Adrenal gland (tissue), 9 donors: ENCODE measurements at regions not wholly inside any gene's neighbourhood (a gene's known extent, or its start where the extent isn't known, plus 50 kb on each side); places are given as distances from the start of the nearest gene placed in this dataset.
A peak's percentile ranks its signal among the peaks of the same experiment; 100 is the strongest.

ENCODE experiments used
- DNase-seq, 7 donors: peaks; one replicate each; pipeline ENCODE4 v3.0.0-alpha.2; 2019 to 2020
- H3K27ac ChIP-seq, 5 donors: fragments of 200-600 bp; sonication (generic) in 4 of 5; 1 replicate in 3 of 5; 2 replicates in 2 of 5; pipeline versions ENCODE4 v1.5.1 to v1.8.0; 2016 to 2020; ENCODE audit warnings: mild to moderate bottlenecking in 1 of 5
- H3K27me3 ChIP-seq: fragments of 200-600 bp; 2 replicates; pipeline ENCODE4 v1.8.0; 2021
- H3K36me3 ChIP-seq, 2 donors: fragments of 200-600 bp; replicated peaks in 1 of 2; 1 replicate in 1 of 2; 2 replicates in 1 of 2; pipeline versions ENCODE4 v1.5.1 to v1.8.0; 2018 to 2022
- H3K4me1 ChIP-seq, 2 donors: fragments of 200-600 bp; replicated peaks in 1 of 2; 1 replicate in 1 of 2; 2 replicates in 1 of 2; pipeline versions ENCODE4 v1.5.1 to v1.8.0; 2018 to 2021
- H3K4me3 ChIP-seq, 4 donors: fragments of 200-600 bp; sonication (generic) in 3 of 4; one replicate each; pipeline ENCODE4 v1.5.1; 2016 to 2018
- H3K9me3 ChIP-seq, 3 donors: fragments of 200-600 bp; sonication (generic) in 1 of 3; replicated peaks in 1 of 3; 1 replicate in 2 of 3; 2 replicates in 1 of 3; pipeline versions ENCODE4 v1.5.1 to v1.8.0; 2016 to 2021
- CTCF ChIP-seq, 6 experiments: fragments of 450-650 bp in 4 of 6; fragments of 200-600 bp in 2 of 6; sonication (generic) in 1 of 6; IDR thresholded peaks; 1 replicate in 5 of 6; 2 replicates in 1 of 6; pipeline versions ENCODE4 v1.5.1 to v1.8.0; 2016 to 2021; ENCODE audit warnings: antibody characterized with exemption in 6 of 6, mild to moderate bottlenecking in 2 of 6, moderate library complexity in 1 of 6
- POLR2A ChIP-seq, 2 donors: fragments of 450-650 bp; IDR thresholded peaks; one replicate each; pipeline ENCODE4 v1.6.1; 2017; ENCODE audit warnings: antibody characterized with exemption in 2 of 2, mild to moderate bottlenecking in 2 of 2, moderate library complexity in 1 of 2
- WGBS, 4 donors: extraction: QIAGEN DNeasy Blood & Tissue Kit in 2 of 4; methylation state at CpG; one replicate each; pipeline versions ENCODE4 v1.1.5 to v1.1.7; 2013 to 2017; 5-methylcytosine and 5-hydroxymethylcytosine counted together
- intact Hi-C, 2 donors: fragments of 100-400 bp; cut with DNase I; formaldehyde crosslinking; loops; one replicate each; pipeline versions ENCODE4 v1.14.1 to v1.15.0; 2022 to 2023
- donor health status: healthy with polysubstance abuse.
- donor health status: Bipolar disorder and iron deficiency.
- donor health status: DM: yes; HTN: yes; CAD: no.
- donor health status: DM: no; HTN: no; CAD: no.
- donor health status: DM: no; HTN: no; CAD: no.

DNA sequence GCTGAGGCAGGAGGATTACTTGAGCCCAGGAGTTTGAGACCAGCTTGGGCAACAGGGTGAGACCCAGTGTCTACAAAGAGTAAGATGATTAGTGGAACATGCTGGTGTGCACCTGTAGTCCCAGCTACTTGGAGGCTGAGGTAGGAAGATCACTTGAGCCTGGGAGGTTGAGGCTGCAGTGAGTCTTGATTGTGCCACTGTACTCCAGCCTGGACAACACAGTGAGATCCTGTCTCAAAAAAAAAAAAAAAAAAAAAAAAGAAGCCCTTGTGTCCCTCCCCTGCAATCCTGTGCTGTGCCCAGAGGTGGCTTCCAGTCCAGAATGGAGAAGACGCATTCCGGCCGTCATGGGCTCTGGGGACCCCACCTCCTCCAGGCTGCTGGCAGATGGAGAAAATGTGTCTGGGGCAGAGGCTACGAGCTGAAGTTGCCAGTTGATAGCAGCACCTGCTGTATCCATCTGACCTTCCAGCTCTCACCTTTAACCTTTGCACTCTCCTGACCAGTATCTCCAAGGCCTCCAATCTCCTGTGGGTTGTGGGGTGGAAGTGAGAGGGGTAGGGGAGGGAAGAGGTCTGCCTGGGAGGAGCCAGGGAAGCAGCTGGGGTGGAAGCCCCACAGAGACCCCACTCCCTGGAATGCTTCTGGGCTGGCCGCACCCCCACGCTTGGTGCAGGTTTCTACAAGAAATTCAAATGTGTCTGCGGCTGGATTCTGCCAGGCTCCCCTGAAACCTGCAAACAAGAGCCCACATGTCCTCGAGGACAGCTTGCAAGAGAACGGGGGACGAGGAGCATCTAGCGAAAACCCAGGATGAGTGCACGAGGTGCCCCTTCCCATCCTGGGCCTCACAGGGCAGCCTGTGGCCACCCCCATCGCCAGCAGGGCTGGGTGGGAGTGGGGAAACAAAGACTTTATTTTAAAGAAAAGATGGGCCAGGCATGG is 148.3 kb upstream of the IER5L start:
- WGBS, 4 donors: 90 to 96% (median 92%) methylated on average over 12 to 13 of the region's 13 CpGs
- no peaks in the 10 kb centered on the region for H3K36me3 ChIP-seq
- TF ChIP-seq POLR2A (IDR thresholded peaks at IDR 0.05) (no peak), CTCF (IDR thresholded peaks at IDR 0.05) (no peak)
- intact Hi-C loops: loop anchor here (10.0 kb wide), 3 partner anchors 148 to 288 kb away; no protein-coding TSS in a partner anchor
- no peaks in the 10 kb centered on the region for H3K27me3 ChIP-seq
- H3K4me3 ChIP-seq: no peak overlapping the region
- no peak overlapping the region for H3K27ac ChIP-seq
- H3K4me1 ChIP-seq: peaks cover 10 to 45% of the 10 kb centered on the region in 2 donors
- H3K9me3 ChIP-seq: peaks cover 0 to 9% (median 0%) of the 10 kb centered on the region in 3 donors
- DNase-seq: no peak

GRCh38 chr9:129324808-129325502 is 146.9 kb upstream of the IER5L start:
- peaks cover 18 to 57% of the 10 kb centered on the region in 2 donors for H3K4me1 ChIP-seq
- intact Hi-C loops: loop anchor here (10.0 kb wide), 3 partner anchors 150 to 290 kb away; no protein-coding TSS in a partner anchor
- 94 to 98% (median 96%) methylated on average over 3 to 7 of the region's 7 CpGs for WGBS, 4 donors

DNA sequence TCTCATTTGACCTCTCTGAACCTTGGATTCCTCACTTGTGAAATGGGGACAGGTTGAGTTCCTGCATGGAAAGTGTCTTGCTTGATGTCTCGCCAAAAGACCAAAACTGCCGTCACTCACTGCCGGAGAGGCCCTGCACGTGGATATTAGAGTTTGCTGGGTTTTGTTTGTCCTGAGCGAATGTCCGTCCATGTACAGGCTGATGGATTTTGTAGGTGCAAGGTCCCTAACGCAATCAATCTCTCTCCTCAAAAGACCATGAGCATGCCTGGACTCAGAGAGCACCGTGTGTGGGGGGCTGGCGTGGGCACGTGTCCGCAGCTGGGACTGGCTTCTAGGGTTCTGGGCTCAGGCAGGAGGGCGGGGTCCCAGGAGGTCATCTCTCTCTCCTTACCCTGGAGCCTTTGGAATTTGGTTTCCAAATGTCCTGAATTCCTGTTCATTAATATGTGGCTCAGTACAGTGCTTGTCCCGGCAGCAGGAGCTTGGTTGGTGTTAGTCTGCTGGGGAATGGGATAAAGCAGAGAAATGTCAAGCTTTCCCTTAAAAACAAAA is 146.0 kb upstream of the IER5L start:
- Histone ChIP-seq H3K4me3 (no peak overlapping the region), H3K27ac (peak overlapping the region; percentile 24 to 92 (median 58)), H3K27me3 (no peaks in the 10 kb centered on the region), H3K36me3 (no peaks in the 10 kb centered on the region), H3K9me3 (no peaks in the 10 kb centered on the region), H3K4me1 (peaks cover 24 to 66% of the 10 kb centered on the region in 2 donors)
- intact Hi-C loops: loop anchor here (10.0 kb wide), 3 partner anchors 151 to 291 kb away; no protein-coding TSS in a partner anchor
- DNase-seq: peak in 3 of 7 donors; percentile 44 to 57 (median 51)
- TF ChIP-seq CTCF (IDR thresholded peaks at IDR 0.05) (no peak), POLR2A (IDR thresholded peaks at IDR 0.05) (no peak)
- 50 to 53% (median 51%) methylated on average over 8 to 13 of the region's 13 CpGs for WGBS, 4 donors

More at GRCh38 chr9:129324808-129325502, 146.9 kb upstream of the IER5L start:
- no peak for TF ChIP-seq CTCF (IDR thresholded peaks at IDR 0.05)
- TF ChIP-seq POLR2A (IDR thresholded peaks at IDR 0.05): no peak
- Histone ChIP-seq H3K9me3 (no peaks in the 10 kb centered on the region), H3K27ac (peak overlapping the region in 3 of 5 donors; percentile 58 to 92 (median 90)), H3K27me3 (no peaks in the 10 kb centered on the region), H3K4me3 (no peak overlapping the region), H3K36me3 (no peaks in the 10 kb centered on the region)
- DNase-seq: no peak
